ENCODE measurements at regions not wholly inside any gene's neighbourhood (a gene's known extent, or its start where the extent isn't known, plus 50 kb on each side); places are given as distances from the start of the nearest gene placed in this dataset.

DNA sequence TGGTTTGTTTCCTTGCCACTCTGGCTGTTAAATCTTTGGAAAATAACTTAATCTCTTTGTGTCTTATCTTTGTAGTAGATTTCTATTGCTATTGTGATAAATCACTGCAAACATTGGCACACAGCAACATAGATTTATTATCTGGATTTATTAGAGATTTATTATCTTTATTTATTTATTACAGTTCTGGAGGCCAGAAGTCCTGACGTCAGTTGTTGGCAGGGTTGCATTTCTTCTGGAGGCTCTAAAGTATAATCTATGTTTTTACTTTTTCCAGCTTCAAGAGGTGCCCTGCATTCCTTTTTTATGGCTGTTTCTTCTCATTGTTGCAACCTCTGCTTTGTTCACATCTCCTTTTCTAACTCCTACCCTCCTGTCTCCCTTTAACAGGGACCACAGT lies 542.8 kb downstream of the GRXCR1 start:
- ChIA-PET POLR2A (no interaction called here), CTCF (no interaction called here)
- Histone ChIP-seq H4K20me1 (replicated peaks; ENCODE audit: control insufficient read depth, extremely low read depth, insufficient read depth, low read length) (no peaks in the 10 kb centered on the region), H3K9me1 (replicated peaks; ENCODE audit: control insufficient read depth, extremely low read depth, insufficient read depth, low read length) (no peaks in the 10 kb centered on the region), H3K4me2 (ENCODE audit: insufficient read depth, low read length) (no peak overlapping the region), H3K27me3 (ENCODE audit: control insufficient read depth in 2 of 2, insufficient read depth in 2 of 2, low read length in 2 of 2) (no peaks in the 10 kb centered on the region), H3K4me3 (replicated peaks in 1 of 3; ENCODE audit: insufficient read depth in 1 of 3, low read depth in 1 of 3, low read length in 3 of 3) (no peak overlapping the region), H3K36me3 (ENCODE audit: control insufficient read depth in 2 of 2, extremely low read depth in 1 of 2, insufficient read depth in 2 of 2, low read length in 2 of 2) (no peaks in the 10 kb centered on the region), H3K4me1 (ENCODE audit: control insufficient read depth, extremely low read depth, insufficient read depth, low read length) (no peaks in the 10 kb centered on the region), H3K9me3 (replicated peaks; ENCODE audit: control insufficient read depth, insufficient read depth, low read length) (no peaks in the 10 kb centered on the region), H3K79me2 (ENCODE audit: control insufficient read depth, insufficient read depth, low read length) (no peaks in the 10 kb centered on the region), H2AFZ (ENCODE audit: low read depth, low read length) (no peak overlapping the region), H3K9ac (replicated peaks; ENCODE audit: extremely low read depth, insufficient read depth, low read length) (no peak overlapping the region), H3K27ac (ENCODE audit: insufficient read depth, low read depth, low read length) (no peak overlapping the region)
- no TSS peak for BruUV-seq (replicated peaks)
- intact Hi-C loops (cut with micrococcal nuclease) (no loop called here), dilution Hi-C loops (cut with MboI; ENCODE audit: extremely low pct_ligation_motif_present, low sequenced_read_pairs) (no loop called here)
- no peak for FAIRE-seq
- no peak for TF ChIP-seq EZH2 (IDR thresholded peaks at IDR 0.05; ENCODE audit: borderline replicate concordance, low read depth, low read length, severe bottlenecking)
- no peak for TF ChIP-seq MAX (IDR thresholded peaks at IDR 0.05; ENCODE audit: insufficient read depth, insufficient read length)
- TF ChIP-seq JUN (IDR thresholded peaks at IDR 0.05; ENCODE audit: borderline replicate concordance, insufficient read depth, insufficient read length, low read depth) = no peak
- TF ChIP-seq MYC (IDR thresholded peaks at IDR 0.05; ENCODE audit: low read depth, low read length) = no peak
- TF ChIP-seq POLR2AphosphoS5 (IDR thresholded peaks at IDR 0.05; ENCODE audit: insufficient read depth, low read depth, low read length) = no peak
- TF ChIP-seq CTCF (IDR thresholded peaks at IDR 0.05; ENCODE audit: extremely low read depth in 1 of 2, insufficient read depth in 1 of 2, low read depth in 1 of 2, low read length in 2 of 2) = no peak
- TF ChIP-seq GATA2 (IDR thresholded peaks at IDR 0.05; ENCODE audit: insufficient read depth, insufficient read length, low read depth, low read length) = no peak
- no peak for TF ChIP-seq FOS (IDR thresholded peaks at IDR 0.05; ENCODE audit: borderline replicate concordance, insufficient read depth, low read length)
- TF ChIP-seq POLR2A (IDR thresholded peaks at IDR 0.05; ENCODE audit: low read depth, low read length) = no peak
- no peak for DNase-seq (ENCODE audit: low read depth, low spot score)
